ENCODE measurements at regions not wholly inside any gene's neighbourhood (a gene's known extent, or its start where the extent isn't known, plus 50 kb on each side); places are given as distances from the start of the nearest gene placed in this dataset.

DNA sequence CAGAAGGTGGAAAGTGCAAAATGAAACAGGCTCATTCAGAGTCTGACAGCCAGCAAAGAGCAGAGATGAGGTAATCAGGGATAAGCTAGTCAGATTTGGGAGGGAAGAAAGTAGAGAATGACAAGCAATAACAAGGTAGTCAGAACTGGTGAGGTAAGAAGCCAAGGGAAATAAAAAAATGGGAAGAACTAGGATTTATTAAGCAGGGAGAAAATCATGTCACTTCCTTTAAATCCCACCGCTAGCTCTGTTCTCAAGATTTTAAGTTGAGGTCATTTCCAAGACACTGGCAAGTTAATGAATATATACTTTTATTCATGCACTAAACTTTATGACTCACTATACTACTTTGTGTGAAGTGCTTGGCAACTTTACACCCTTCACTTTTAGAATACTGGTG, 1106.8 kb downstream of the IGSF11 start:
- TF ChIP-seq, protein P1, sequence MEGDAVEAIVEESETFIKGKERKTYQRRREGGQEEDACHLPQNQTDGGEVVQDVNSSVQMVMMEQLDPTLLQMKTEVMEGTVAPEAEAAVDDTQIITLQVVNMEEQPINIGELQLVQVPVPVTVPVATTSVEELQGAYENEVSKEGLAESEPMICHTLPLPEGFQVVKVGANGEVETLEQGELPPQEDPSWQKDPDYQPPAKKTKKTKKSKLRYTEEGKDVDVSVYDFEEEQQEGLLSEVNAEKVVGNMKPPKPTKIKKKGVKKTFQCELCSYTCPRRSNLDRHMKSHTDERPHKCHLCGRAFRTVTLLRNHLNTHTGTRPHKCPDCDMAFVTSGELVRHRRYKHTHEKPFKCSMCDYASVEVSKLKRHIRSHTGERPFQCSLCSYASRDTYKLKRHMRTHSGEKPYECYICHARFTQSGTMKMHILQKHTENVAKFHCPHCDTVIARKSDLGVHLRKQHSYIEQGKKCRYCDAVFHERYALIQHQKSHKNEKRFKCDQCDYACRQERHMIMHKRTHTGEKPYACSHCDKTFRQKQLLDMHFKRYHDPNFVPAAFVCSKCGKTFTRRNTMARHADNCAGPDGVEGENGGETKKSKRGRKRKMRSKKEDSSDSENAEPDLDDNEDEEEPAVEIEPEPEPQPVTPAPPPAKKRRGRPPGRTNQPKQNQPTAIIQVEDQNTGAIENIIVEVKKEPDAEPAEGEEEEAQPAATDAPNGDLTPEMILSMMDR (IDR thresholded peaks at IDR 0.05): no peak
- TF ChIP-seq POLR2A (IDR thresholded peaks at IDR 0.05): no peak

Measured in lower leg skin (tissue), 3 donors.